H9 (cell line): ENCODE measurements at regions not wholly inside any gene's neighbourhood (a gene's known extent, or its start where the extent isn't known, plus 50 kb on each side); places are given as distances from the start of the nearest gene placed in this dataset.

Source experiments
- DNase-seq: peaks from one replicate; pipeline ENCODE4 v3.0.0-alpha.2; 2017
- H2AFZ ChIP-seq: one replicate; pipeline ENCODE4 v1.6.1; 2013; ENCODE audit warnings: mild to moderate bottlenecking, low read length, control low read depth, moderate library complexity
- H2AK5ac ChIP-seq: 2 replicates; pipeline ENCODE4 v1.6.1; 2013; ENCODE audit warnings: low read length, control low read depth, mixed read lengths; ENCODE audit not compliant: insufficient read length
- H2BK120ac ChIP-seq: one replicate; pipeline ENCODE4 v1.6.1; 2013; ENCODE audit warnings: low read depth, mild to moderate bottlenecking, low read length, control low read depth, inconsistent platforms; ENCODE audit not compliant: poor library complexity, severe bottlenecking
- H2BK12ac ChIP-seq: 2 replicates; pipeline ENCODE4 v1.6.1; 2013; ENCODE audit warnings: low read length, control low read depth, mixed read lengths, low read depth; ENCODE audit not compliant: insufficient read length
- H2BK15ac ChIP-seq: 2 replicates; pipeline ENCODE4 v1.6.1; 2013; ENCODE audit warnings: low read depth, low read length, control low read depth
- H2BK20ac ChIP-seq: one replicate; pipeline ENCODE4 v1.6.1; 2013; ENCODE audit warnings: low read depth, mild to moderate bottlenecking, low read length, control low read depth, inconsistent platforms; ENCODE audit not compliant: poor library complexity, severe bottlenecking
- H2BK5ac ChIP-seq: 2 replicates; pipeline ENCODE4 v1.6.1; 2013; ENCODE audit warnings: low read length, control low read depth, mixed read lengths; ENCODE audit not compliant: insufficient read length
- H3K14ac ChIP-seq: 2 replicates; pipeline ENCODE4 v1.6.1; 2013; ENCODE audit warnings: low read length, control low read depth; ENCODE audit not compliant: insufficient read depth
- H3K18ac ChIP-seq: 2 replicates; pipeline ENCODE4 v1.6.1; 2013; ENCODE audit warnings: low read depth, mild to moderate bottlenecking, mixed read lengths, low read length, control low read depth; ENCODE audit not compliant: insufficient read length
- H3K23ac ChIP-seq: 2 replicates; pipeline ENCODE4 v1.6.1; 2013; ENCODE audit warnings: low read length, control low read depth, mixed read lengths, low read depth; ENCODE audit not compliant: insufficient read length
- H3K23me2 ChIP-seq: 2 replicates; pipeline ENCODE4 v1.6.1; 2013; ENCODE audit warnings: low read depth, mild to moderate bottlenecking, mixed read lengths, low read length, control low read depth; ENCODE audit not compliant: insufficient read length, poor library complexity, severe bottlenecking
- H3K27ac ChIP-seq: 2 replicates; pipeline ENCODE4 v1.5.1; 2013; ENCODE audit warnings: low read length, control low read depth, mixed read lengths, low read depth; ENCODE audit not compliant: insufficient read length
- H3K27me3 ChIP-seq: 2 replicates; pipeline ENCODE4 v1.6.1; 2013; ENCODE audit warnings: low read length, control low read depth, inconsistent platforms; ENCODE audit not compliant: insufficient read depth
- H3K4ac ChIP-seq: 2 replicates; pipeline ENCODE4 v1.6.1; 2013; ENCODE audit warnings: low read depth, mild to moderate bottlenecking, control low read depth, inconsistent platforms, low read length, moderate library complexity
- H3K4me1 ChIP-seq: 2 replicates; pipeline ENCODE4 v1.6.1; 2013; ENCODE audit warnings: low read length, control low read depth, inconsistent platforms; ENCODE audit not compliant: insufficient read depth
- H3K4me2 ChIP-seq: 2 replicates; pipeline ENCODE4 v1.6.1; 2013; ENCODE audit warnings: low read length, control low read depth, mixed read lengths; ENCODE audit not compliant: insufficient read length, insufficient read depth
- H3K56ac ChIP-seq: 2 replicates; pipeline ENCODE4 v1.6.1; 2013; ENCODE audit warnings: low read depth, mild to moderate bottlenecking, mixed read lengths, low read length, control low read depth; ENCODE audit not compliant: insufficient read length
- H3K79me1 ChIP-seq: 2 replicates; pipeline ENCODE4 v1.6.1; 2013; ENCODE audit warnings: low read depth, mild to moderate bottlenecking, moderate library complexity, low read length, control low read depth, inconsistent platforms; ENCODE audit not compliant: insufficient read depth, poor library complexity, severe bottlenecking
- H3K79me2 ChIP-seq: 2 replicates; pipeline ENCODE4 v1.6.1; 2013; ENCODE audit warnings: low read length, control low read depth, inconsistent platforms; ENCODE audit not compliant: insufficient read depth
- H3K9ac ChIP-seq: 2 replicates; pipeline ENCODE4 v1.6.1; 2013; ENCODE audit warnings: low read length, control low read depth, mixed read lengths; ENCODE audit not compliant: insufficient read length; ENCODE audit errors: extremely low read depth
- H3K9me3 ChIP-seq: one replicate; pipeline ENCODE4 v1.6.1; 2013; ENCODE audit warnings: low read depth, low read length, inconsistent platforms; ENCODE audit not compliant: control insufficient read depth
- H3T11ph ChIP-seq: one replicate; pipeline ENCODE4 v1.6.1; 2013; ENCODE audit warnings: mild to moderate bottlenecking, low read length, control low read depth, inconsistent platforms
- H4K20me1 ChIP-seq: one replicate; pipeline ENCODE4 v1.6.1; 2013; ENCODE audit not compliant: control insufficient read depth, insufficient read length, insufficient read depth
- H4K5ac ChIP-seq: 2 replicates; pipeline ENCODE4 v1.6.1; 2013; ENCODE audit warnings: low read depth, mild to moderate bottlenecking, mixed read lengths, low read length, control low read depth; ENCODE audit not compliant: insufficient read length
- H4K8ac ChIP-seq: replicated peaks from 2 replicates; pipeline ENCODE4 v1.6.1; 2013; ENCODE audit warnings: low read length, control low read depth, mixed read lengths, low read depth; ENCODE audit not compliant: insufficient read length
- H4K91ac ChIP-seq: 2 replicates; pipeline ENCODE4 v1.6.1; 2013; ENCODE audit warnings: low read depth, mild to moderate bottlenecking, moderate library complexity, mixed read lengths, low read length, control low read depth; ENCODE audit not compliant: insufficient read length
- H3K27ac Mint-ChIP-seq, 3 experiments: 2 replicates in 2 of 3; 3 replicates in 1 of 3; pipeline ENCODE4 v1.8.0; 2020 to 2021; ENCODE audit warnings: mixed read lengths in 3 of 3, mild to moderate bottlenecking in 1 of 3, moderate library complexity in 1 of 3
- H3K27me3 Mint-ChIP-seq: 2 replicates; pipeline ENCODE4 v1.8.0; 2021; ENCODE audit warnings: low read depth, mild to moderate bottlenecking, moderate library complexity, mixed read lengths
- H3K36me3 Mint-ChIP-seq, 3 experiments: 2 replicates in 2 of 3; 3 replicates in 1 of 3; pipeline ENCODE4 v1.8.0; 2020 to 2021; ENCODE audit warnings: low read depth in 3 of 3, mixed read lengths in 3 of 3; ENCODE audit not compliant: insufficient read depth in 1 of 3
- H3K4me1 Mint-ChIP-seq, 2 experiments: 2 replicates each; pipeline ENCODE4 v1.8.0; 2020; ENCODE audit warnings: mixed read lengths in 2 of 2
- H3K4me3 Mint-ChIP-seq, 2 experiments: 2 replicates in 1 of 2; 3 replicates in 1 of 2; pipeline ENCODE4 v1.8.0; 2020 to 2021; ENCODE audit warnings: mild to moderate bottlenecking in 2 of 2, mixed read lengths in 2 of 2, moderate library complexity in 1 of 2
- H3K9me3 Mint-ChIP-seq, 2 experiments: 2 replicates in 1 of 2; 3 replicates in 1 of 2; pipeline ENCODE4 v1.8.0; 2020; ENCODE audit warnings: mild to moderate bottlenecking in 2 of 2, mixed read lengths in 2 of 2, moderate library complexity in 1 of 2
- CTCF ChIP-seq: fragments of 200-600 bp; sonication (generic); conservative IDR thresholded peaks from 3 replicates; pipeline ENCODE4 v1.8.0; 2021; ENCODE audit warnings: antibody characterized with exemption, mild to moderate bottlenecking
- WGBS: extraction: QIAGEN DNeasy Blood & Tissue Kit; methylation state at CpG from one replicate; pipeline ENCODE4 v1.1.7; 2013; ENCODE audit warnings: missing lambda C conversion rate, low lambda C conversion rate, mixed read lengths; ENCODE audit not compliant: insufficient read length; ENCODE audit errors: extremely low coverage; 5-methylcytosine and 5-hydroxymethylcytosine counted together

GRCh38 chrX:30948626-30949025 lies 59.6 kb upstream of the TAB3 start:
- no peak overlapping the region for H3K27ac Mint-ChIP-seq
- TF ChIP-seq CTCF = no peak
- no peaks in the 10 kb centered on the region for H3K79me1 ChIP-seq
- H3K4me1 Mint-ChIP-seq = no peaks in the 10 kb centered on the region
- no peaks in the 10 kb centered on the region for H3K79me2 ChIP-seq
- no peak overlapping the region for H3K18ac ChIP-seq
- no peak overlapping the region for H3K9ac ChIP-seq
- H2BK5ac ChIP-seq = no peak overlapping the region
- no peak overlapping the region for H3K14ac ChIP-seq
- no peak overlapping the region for H2BK15ac ChIP-seq
- no peak overlapping the region for H2AFZ ChIP-seq
- H4K20me1 ChIP-seq = no peaks in the 10 kb centered on the region
- no peak for DNase-seq
- no peaks in the 10 kb centered on the region for H3K9me3 ChIP-seq
- H3K4me1 ChIP-seq = no peaks in the 10 kb centered on the region
- H2BK20ac ChIP-seq = no peak overlapping the region
- no peaks in the 10 kb centered on the region for H3K23me2 ChIP-seq
- H4K8ac ChIP-seq = no peak overlapping the region
- peaks cover 0 to 6% (median 0%) of the 10 kb centered on the region in 3 experiments; a peak in 3 of 7 replicates for H3K36me3 Mint-ChIP-seq
- no peaks in the 10 kb centered on the region; the same call in 1 of the 2 replicates for H3K27me3 Mint-ChIP-seq
- no peak overlapping the region for H3K23ac ChIP-seq
- H4K91ac ChIP-seq = no peak overlapping the region
- H3K27ac ChIP-seq = no peak overlapping the region
- no peak overlapping the region for H3T11ph ChIP-seq
- H2BK12ac ChIP-seq = no peak overlapping the region
- H3K56ac ChIP-seq = no peak overlapping the region
- no peak overlapping the region for H2AK5ac ChIP-seq
- no peak overlapping the region for H2BK120ac ChIP-seq
- no peaks in the 10 kb centered on the region for H3K27me3 ChIP-seq
- H3K4ac ChIP-seq = no peak overlapping the region
- H3K9me3 Mint-ChIP-seq = peaks cover 58% of the 10 kb centered on the region in 2 experiments
- H4K5ac ChIP-seq = no peak overlapping the region
- H3K4me2 ChIP-seq = no peak overlapping the region
- no CpG with 5 or more reads among the region's 3 CpGs for WGBS
- H3K4me3 Mint-ChIP-seq = no peak overlapping the region
